Neural cell (in vitro differentiated cells): ENCODE measurements at regions not wholly inside any gene's neighbourhood (a gene's known extent, or its start where the extent isn't known, plus 50 kb on each side); places are given as distances from the start of the nearest gene placed in this dataset.
A peak's percentile ranks its signal among the peaks of the same experiment; 100 is the strongest.
"Not testable (repeated sequence)": the region's sequence is repeated elsewhere in the genome, so short reads cannot be mapped to it uniquely, and the experiment has no call there.

Experiments used
- H2AFZ ChIP-seq: fragments of 200-600, 300-800 bp; sonication (generic), shearing (Covaris generic); 2 replicates; pipeline ENCODE4 v1.6.0; 2014; ENCODE audit warnings: low read depth, mild to moderate bottlenecking, antibody characterized with exemption, low read length, moderate library complexity
- H3F3A ChIP-seq: fragments of 200-600 bp; shearing (Covaris generic); 2 replicates; pipeline ENCODE4 v1.6.1; 2016; ENCODE audit warnings: mild to moderate bottlenecking, moderate library complexity, mixed read lengths, antibody characterized with exemption, low read length; ENCODE audit not compliant: insufficient read depth, poor library complexity, severe bottlenecking
- H3K27ac ChIP-seq: fragments of 200-600, 300-800 bp; sonication (generic), shearing (Covaris generic); 2 replicates; pipeline ENCODE4 v1.5.1; 2014; ENCODE audit warnings: mild to moderate bottlenecking, low read length, moderate library complexity
- H3K27me3 ChIP-seq: fragments of 300-800, 200-600 bp; sonication (generic), shearing (Covaris generic); 2 replicates; pipeline ENCODE4 v1.6.0; 2014; ENCODE audit warnings: mild to moderate bottlenecking, low read depth, low read length, moderate library complexity; ENCODE audit not compliant: insufficient read depth
- H3K36me3 ChIP-seq: fragments of 300-800, 200-600 bp; sonication (generic), shearing (Covaris generic); 2 replicates; pipeline ENCODE4 v1.5.1; 2014; ENCODE audit warnings: mild to moderate bottlenecking, antibody characterized with exemption, low read length, moderate library complexity; ENCODE audit not compliant: insufficient read depth
- H3K4me2 ChIP-seq: fragments of 300-800, 200-600 bp; sonication (generic), shearing (Covaris generic); 2 replicates; pipeline ENCODE4 v1.6.0; 2014; ENCODE audit warnings: mild to moderate bottlenecking, low read length
- H3K4me3 ChIP-seq: fragments of 300-800, 200-600 bp; sonication (generic), shearing (Covaris generic); 2 replicates; pipeline ENCODE4 v1.5.1; 2014; ENCODE audit warnings: mild to moderate bottlenecking, low read length, moderate library complexity
- H3K79me2 ChIP-seq: fragments of 200-600 bp; shearing (Covaris generic); replicated peaks from 2 replicates; pipeline ENCODE4 v1.6.0; 2014; ENCODE audit warnings: mild to moderate bottlenecking, low read length, moderate library complexity; ENCODE audit not compliant: insufficient read depth
- H3K9ac ChIP-seq: fragments of 300-800, 200-600 bp; sonication (generic), shearing (Covaris generic); 2 replicates; pipeline ENCODE4 v1.6.1; 2016; ENCODE audit warnings: mild to moderate bottlenecking, low read length, mixed read lengths
- H3K9me2 ChIP-seq: fragments of 200-600 bp; shearing (Covaris generic); 2 replicates; pipeline ENCODE4 v1.6.1; 2016; ENCODE audit warnings: mild to moderate bottlenecking, low read length, mixed read lengths; ENCODE audit not compliant: insufficient read depth
- H3K9me3 ChIP-seq: fragments of 200-600, 300-800 bp; sonication (generic), shearing (Covaris generic); 2 replicates; pipeline ENCODE4 v1.6.1; 2016; ENCODE audit warnings: mild to moderate bottlenecking, mixed run types, low read length, moderate library complexity, mixed read lengths
- H4K20me1 ChIP-seq: fragments of 200-600 bp; shearing (Covaris generic); 2 replicates; pipeline ENCODE4 v1.6.1; 2016; ENCODE audit warnings: mild to moderate bottlenecking, mixed run types; ENCODE audit not compliant: insufficient read depth
- CTCF ChIP-seq: fragments of 450-650 bp; IDR thresholded peaks from 2 replicates; pipeline ENCODE4 v1.5.1; 2014; ENCODE audit warnings: antibody characterized with exemption, mild to moderate bottlenecking, moderate library complexity; ENCODE audit not compliant: poor library complexity, severe bottlenecking
- EP300 ChIP-seq: fragments of 450-650 bp; conservative IDR thresholded peaks from 2 replicates; pipeline ENCODE4 v1.6.1; 2014; ENCODE audit warnings: antibody characterized with exemption, mild to moderate bottlenecking, moderate library complexity; ENCODE audit not compliant: poor library complexity, severe bottlenecking
- EZH2 ChIP-seq: fragments of 200-600, 300-800 bp; shearing (Covaris generic), sonication (generic); IDR thresholded peaks from 2 replicates; pipeline ENCODE4 v1.6.1; 2014; ENCODE audit warnings: antibody characterized with exemption, low read length, borderline replicate concordance, mild to moderate bottlenecking; ENCODE audit not compliant: insufficient read depth, poor library complexity, severe bottlenecking
- MXI1 ChIP-seq: fragments of 450-650 bp; conservative IDR thresholded peaks from 2 replicates; pipeline ENCODE4 v1.6.1; 2014; ENCODE audit warnings: antibody characterized with exemption, mild to moderate bottlenecking; ENCODE audit not compliant: poor library complexity, severe bottlenecking
- POLR2AphosphoS5 ChIP-seq: IDR thresholded peaks from 2 replicates; pipeline ENCODE4 v1.6.1; 2012
- RAD21 ChIP-seq: fragments of 450-650 bp; conservative IDR thresholded peaks from 2 replicates; pipeline ENCODE4 v1.6.1; 2014; ENCODE audit warnings: antibody characterized with exemption, mild to moderate bottlenecking, moderate library complexity
- REST ChIP-seq: IDR thresholded peaks from 2 replicates; pipeline ENCODE4 v1.6.1; 2012; ENCODE audit warnings: borderline replicate concordance
- SMC3 ChIP-seq: fragments of 450-650 bp; conservative IDR thresholded peaks from 2 replicates; pipeline ENCODE4 v1.6.1; 2014; ENCODE audit warnings: antibody characterized with exemption, mild to moderate bottlenecking, moderate library complexity; ENCODE audit not compliant: poor library complexity
- TAF1 ChIP-seq: IDR thresholded peaks from 2 replicates; pipeline ENCODE4 v1.6.1; 2012; ENCODE audit warnings: low read depth

- H3K27ac ChIP-seq = no peak overlapping the region
- no peaks in the 10 kb centered on the region for H3K9me3 ChIP-seq
- no peak overlapping the region for H2AFZ ChIP-seq
- H4K20me1 ChIP-seq = no peaks in the 10 kb centered on the region
- no peaks in the 10 kb centered on the region for H3K79me2 ChIP-seq
- TF ChIP-seq POLR2AphosphoS5 (no peak), MXI1 (no peak), REST (no peak), SMC3 (no peak), TAF1 (no peak), RAD21 (no peak), CTCF (peak; percentile 16)
- no peak overlapping the region for H3K9ac ChIP-seq
- no peaks in the 10 kb centered on the region for H3F3A ChIP-seq
- no peaks in the 10 kb centered on the region for H3K27me3 ChIP-seq
- no peaks in the 10 kb centered on the region for H3K36me3 ChIP-seq
- no peaks in the 10 kb centered on the region for H3K9me2 ChIP-seq
- H3K4me2 ChIP-seq = no peak overlapping the region
- no peak overlapping the region for H3K4me3 ChIP-seq
These were observed 627.4 kb downstream of the FBXO15 start for GRCh38 chr18:73520229-73520628.

- not testable (repeated sequence) for H3K4me2 ChIP-seq, H3K9me2 ChIP-seq, H3K27me3 ChIP-seq, H3K9ac ChIP-seq, H3K9me3 ChIP-seq, H3K79me2 ChIP-seq, H3K27ac ChIP-seq, H4K20me1 ChIP-seq, H3K36me3 ChIP-seq, H3F3A ChIP-seq, H3K4me3 ChIP-seq, H2AFZ ChIP-seq
These were observed 631.6 kb downstream of the FBXO15 start for GRCh38 chr18:73516056-73516455.

GRCh38 chr18:73514449-73514848 is 633.2 kb downstream of the FBXO15 start:
- Histone ChIP-seq H4K20me1 (no peaks in the 10 kb centered on the region), H2AFZ (no peak overlapping the region)
- TF ChIP-seq EP300 (no peak), REST (no peak), POLR2AphosphoS5 (no peak), CTCF (no peak), RAD21 (no peak), TAF1 (no peak), MXI1 (no peak), EZH2 (no peak), SMC3 (no peak)

More at GRCh38 chr18:73514449-73514848, 633.2 kb downstream of the FBXO15 start:
- no peak overlapping the region for H3K27ac ChIP-seq
- no peaks in the 10 kb centered on the region for H3F3A ChIP-seq
- no peaks in the 10 kb centered on the region for H3K79me2 ChIP-seq
- no peak overlapping the region for H3K4me2 ChIP-seq
- no peaks in the 10 kb centered on the region for H3K36me3 ChIP-seq
- H3K9me2 ChIP-seq = no peaks in the 10 kb centered on the region
- H3K27me3 ChIP-seq = no peaks in the 10 kb centered on the region
- no peak overlapping the region for H3K4me3 ChIP-seq
- no peak overlapping the region for H3K9ac ChIP-seq
- H3K9me3 ChIP-seq = no peaks in the 10 kb centered on the region
